Nephron progenitor cell (in vitro differentiated cells): ENCODE measurements at regions not wholly inside any gene's neighbourhood (a gene's known extent, or its start where the extent isn't known, plus 50 kb on each side); places are given as distances from the start of the nearest gene placed in this dataset.

Experiments
- DNase-seq: peaks from one replicate; pipeline ENCODE4 v3.0.0; 2021
- H3K27ac Mint-ChIP-seq: 2 replicates; pipeline ENCODE4 v1.8.0; 2021; ENCODE audit warnings: mild to moderate bottlenecking, moderate library complexity, mixed read lengths
- H3K27me3 Mint-ChIP-seq: 2 replicates; pipeline ENCODE4 v1.8.0; 2021; ENCODE audit warnings: mild to moderate bottlenecking, low read depth, mixed read lengths; ENCODE audit not compliant: poor library complexity
- H3K36me3 Mint-ChIP-seq: 2 replicates; pipeline ENCODE4 v1.8.0; 2021; ENCODE audit warnings: low read depth, mixed read lengths
- H3K4me1 Mint-ChIP-seq: 2 replicates; pipeline ENCODE4 v1.8.0; 2021; ENCODE audit warnings: mixed read lengths
- H3K4me3 Mint-ChIP-seq: 2 replicates; pipeline ENCODE4 v1.8.0; 2021; ENCODE audit warnings: mild to moderate bottlenecking, moderate library complexity, mixed read lengths
- H3K9me3 Mint-ChIP-seq: 2 replicates; pipeline ENCODE4 v1.8.0; 2021; ENCODE audit warnings: mild to moderate bottlenecking, moderate library complexity, mixed read lengths
- TF ChIP-seq, protein P1 (sequence below): fragments of 200-600 bp; sonication (generic); IDR thresholded peaks from 2 replicates; pipeline ENCODE4 v1.5.0; 2021; ENCODE audit warnings: antibody characterized with exemption

DNA sequence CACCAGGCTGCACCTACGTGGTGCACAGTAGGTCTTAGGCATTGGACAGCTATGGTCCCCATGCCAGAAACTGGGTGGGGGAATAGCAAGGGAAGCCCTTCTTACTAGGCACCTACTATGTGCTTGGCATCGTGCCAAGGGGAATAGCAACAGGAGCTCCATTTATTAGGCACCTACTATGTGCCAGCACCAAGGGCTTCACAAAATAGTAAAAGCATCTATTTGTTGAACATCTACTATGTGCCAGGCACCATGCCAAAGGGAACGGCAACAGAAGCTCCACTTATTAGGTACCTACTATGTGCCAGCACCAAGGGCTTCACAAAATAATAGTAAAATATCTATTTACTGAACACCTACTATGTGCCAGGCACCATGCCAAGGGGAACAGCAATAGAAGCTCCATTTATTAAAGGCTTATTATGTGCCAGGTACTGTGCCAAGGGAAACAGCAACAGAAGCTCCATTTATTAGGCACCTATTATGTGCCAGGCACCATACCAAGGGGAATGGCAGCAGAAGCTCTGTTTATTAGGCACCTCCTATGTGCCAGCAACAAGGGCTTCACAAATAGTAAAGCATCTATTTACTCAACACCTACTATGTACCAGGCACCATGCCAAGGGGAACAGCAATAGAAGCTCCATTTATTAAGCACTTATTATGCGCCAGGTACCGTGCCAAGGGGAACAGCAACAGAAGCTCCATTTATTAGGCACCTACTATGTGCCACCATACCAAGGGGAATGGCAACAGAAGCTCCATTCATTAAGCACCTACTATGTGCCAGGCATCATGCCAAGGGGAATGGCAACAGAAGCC is 108.5 kb downstream of the PTPRS start:
- Mint-ChIP-seq H3K4me3 (no peak overlapping the region), H3K27me3 (no peaks in the 10 kb centered on the region), H3K27ac (no peak overlapping the region), H3K9me3 (peaks cover 5% of the 10 kb centered on the region), H3K4me1 (no peaks in the 10 kb centered on the region), H3K36me3 (peaks cover 64% of the 10 kb centered on the region)
- TF ChIP-seq, protein P1, sequence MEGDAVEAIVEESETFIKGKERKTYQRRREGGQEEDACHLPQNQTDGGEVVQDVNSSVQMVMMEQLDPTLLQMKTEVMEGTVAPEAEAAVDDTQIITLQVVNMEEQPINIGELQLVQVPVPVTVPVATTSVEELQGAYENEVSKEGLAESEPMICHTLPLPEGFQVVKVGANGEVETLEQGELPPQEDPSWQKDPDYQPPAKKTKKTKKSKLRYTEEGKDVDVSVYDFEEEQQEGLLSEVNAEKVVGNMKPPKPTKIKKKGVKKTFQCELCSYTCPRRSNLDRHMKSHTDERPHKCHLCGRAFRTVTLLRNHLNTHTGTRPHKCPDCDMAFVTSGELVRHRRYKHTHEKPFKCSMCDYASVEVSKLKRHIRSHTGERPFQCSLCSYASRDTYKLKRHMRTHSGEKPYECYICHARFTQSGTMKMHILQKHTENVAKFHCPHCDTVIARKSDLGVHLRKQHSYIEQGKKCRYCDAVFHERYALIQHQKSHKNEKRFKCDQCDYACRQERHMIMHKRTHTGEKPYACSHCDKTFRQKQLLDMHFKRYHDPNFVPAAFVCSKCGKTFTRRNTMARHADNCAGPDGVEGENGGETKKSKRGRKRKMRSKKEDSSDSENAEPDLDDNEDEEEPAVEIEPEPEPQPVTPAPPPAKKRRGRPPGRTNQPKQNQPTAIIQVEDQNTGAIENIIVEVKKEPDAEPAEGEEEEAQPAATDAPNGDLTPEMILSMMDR: no peak
- DNase-seq: no peak

GRCh38 chr19:5230730-5231555 is 109.7 kb downstream of the PTPRS start:
- H3K9me3 Mint-ChIP-seq: peaks cover 5% of the 10 kb centered on the region
- H3K4me1 Mint-ChIP-seq: no peaks in the 10 kb centered on the region
- H3K27me3 Mint-ChIP-seq: no peaks in the 10 kb centered on the region
- no peak overlapping the region for H3K4me3 Mint-ChIP-seq
- peaks cover 53% of the 10 kb centered on the region for H3K36me3 Mint-ChIP-seq
- TF ChIP-seq, protein P1: no peak
- H3K27ac Mint-ChIP-seq: peak overlapping the region; percentile 21
- no peak for DNase-seq

DNA sequence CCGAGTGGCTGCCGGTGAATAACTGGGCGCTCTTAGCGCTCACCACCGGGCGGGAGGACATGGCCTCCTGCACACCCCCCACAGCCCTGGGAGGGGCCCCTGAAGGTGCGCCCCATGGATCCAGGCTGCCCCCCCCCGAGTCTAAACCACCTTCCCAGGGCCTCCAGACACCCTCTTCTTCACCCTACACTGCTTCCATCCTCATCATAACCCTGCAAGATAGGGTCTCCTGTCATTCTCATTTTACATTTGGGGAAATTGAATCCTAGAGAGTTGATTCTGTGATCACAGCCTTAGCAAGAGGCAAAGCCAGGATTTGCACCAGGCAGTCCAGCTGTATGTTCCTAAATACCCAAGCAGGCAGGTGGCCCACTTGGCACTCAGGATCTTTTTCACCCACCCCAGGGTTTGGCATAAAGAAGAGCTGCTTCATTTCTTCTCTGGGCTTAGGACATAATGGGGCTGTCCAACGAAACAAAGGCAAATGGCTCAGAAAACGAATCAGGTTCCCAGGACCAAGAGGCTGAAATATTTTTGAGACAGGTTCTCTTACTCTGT is 110.8 kb downstream of the PTPRS start:
- peak overlapping the region; percentile 64 for H3K27ac Mint-ChIP-seq
- peaks cover 50% of the 10 kb centered on the region for H3K36me3 Mint-ChIP-seq
- TF ChIP-seq, protein P1: no peak
- no peaks in the 10 kb centered on the region for H3K4me1 Mint-ChIP-seq
- no peak for DNase-seq
- peaks cover 5% of the 10 kb centered on the region for H3K9me3 Mint-ChIP-seq
- H3K4me3 Mint-ChIP-seq: no peak overlapping the region
- H3K27me3 Mint-ChIP-seq: no peaks in the 10 kb centered on the region

DNA sequence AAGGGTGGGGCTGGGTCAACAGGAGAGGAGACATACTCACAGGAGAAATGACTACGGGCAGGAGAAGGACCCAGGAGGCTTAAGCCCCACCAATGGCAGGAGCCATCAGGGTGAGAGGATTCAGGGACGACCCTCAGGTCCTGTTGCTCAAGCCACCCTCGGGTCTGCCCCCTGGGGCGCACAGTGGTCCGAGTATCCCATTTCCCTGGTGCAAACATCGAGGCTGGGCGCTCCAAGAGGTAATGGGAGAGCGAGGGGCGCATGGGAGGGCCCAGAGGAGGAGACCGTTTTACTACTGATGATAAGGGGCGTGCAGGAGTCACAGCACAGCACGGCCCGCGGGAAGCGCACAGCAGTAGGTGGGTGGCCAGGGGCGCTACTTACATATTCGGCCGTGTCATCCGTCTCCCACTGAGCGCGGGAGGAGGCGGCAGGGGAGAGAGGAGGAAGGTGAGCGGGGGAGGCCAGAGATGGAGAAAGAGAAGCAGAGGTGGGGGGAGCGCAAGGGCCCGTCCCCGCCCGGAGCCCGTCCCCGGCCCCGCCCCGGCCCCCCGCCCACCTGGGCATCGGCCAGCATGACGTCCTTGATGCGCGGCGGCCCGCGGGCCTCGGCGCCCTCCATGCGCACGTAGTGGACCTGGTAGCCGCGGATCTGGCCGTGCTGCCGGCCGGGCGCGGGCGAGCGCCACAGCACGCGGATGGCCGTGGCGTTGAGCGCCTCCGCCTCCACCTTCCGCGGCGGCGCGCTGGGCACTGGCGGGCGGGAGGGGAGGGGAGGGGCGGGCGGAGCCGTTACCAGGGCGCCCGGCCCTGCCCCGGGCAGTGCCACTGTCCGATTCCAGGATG is 111.5 kb downstream of the PTPRS start:
- H3K27ac Mint-ChIP-seq: no peak overlapping the region
- H3K4me1 Mint-ChIP-seq: no peaks in the 10 kb centered on the region
- no peak for DNase-seq
- peaks cover 5% of the 10 kb centered on the region for H3K9me3 Mint-ChIP-seq
- TF ChIP-seq, protein P1: no peak
- no peak overlapping the region for H3K4me3 Mint-ChIP-seq
- H3K36me3 Mint-ChIP-seq: peaks cover 56% of the 10 kb centered on the region
- no peaks in the 10 kb centered on the region for H3K27me3 Mint-ChIP-seq

GRCh38 chr19:5228490-5228889 is 112.1 kb downstream of the PTPRS start:
- H3K4me3 Mint-ChIP-seq: no peak overlapping the region
- H3K36me3 Mint-ChIP-seq: peaks cover 60% of the 10 kb centered on the region
- TF ChIP-seq, protein P1: no peak
- no peaks in the 10 kb centered on the region for H3K4me1 Mint-ChIP-seq
- no peaks in the 10 kb centered on the region for H3K27me3 Mint-ChIP-seq
- no peak for DNase-seq
- peaks cover 5% of the 10 kb centered on the region for H3K9me3 Mint-ChIP-seq
- no peak overlapping the region for H3K27ac Mint-ChIP-seq
